Stimulated activated CD8-positive, alpha-beta memory T cell treated with anti-CD3 and anti-CD28 coated beads, Interleukin-12 subunit alpha, Interleukin-12 subunit beta, amount 100 ng/mL, for 24 hours (primary cell): ENCODE measurements at regions not wholly inside any gene's neighbourhood (a gene's known extent, or its start where the extent isn't known, plus 50 kb on each side); places are given as distances from the start of the nearest gene placed in this dataset.
"Not testable (repeated sequence)": the region's sequence is repeated elsewhere in the genome, so short reads cannot be mapped to it uniquely, and the experiment has no call there.

Experiments used
- DNase-seq: peaks from one replicate; pipeline ENCODE4 v3.0.0-alpha.2; 2020; ENCODE audit errors: extremely low read depth

DNA sequence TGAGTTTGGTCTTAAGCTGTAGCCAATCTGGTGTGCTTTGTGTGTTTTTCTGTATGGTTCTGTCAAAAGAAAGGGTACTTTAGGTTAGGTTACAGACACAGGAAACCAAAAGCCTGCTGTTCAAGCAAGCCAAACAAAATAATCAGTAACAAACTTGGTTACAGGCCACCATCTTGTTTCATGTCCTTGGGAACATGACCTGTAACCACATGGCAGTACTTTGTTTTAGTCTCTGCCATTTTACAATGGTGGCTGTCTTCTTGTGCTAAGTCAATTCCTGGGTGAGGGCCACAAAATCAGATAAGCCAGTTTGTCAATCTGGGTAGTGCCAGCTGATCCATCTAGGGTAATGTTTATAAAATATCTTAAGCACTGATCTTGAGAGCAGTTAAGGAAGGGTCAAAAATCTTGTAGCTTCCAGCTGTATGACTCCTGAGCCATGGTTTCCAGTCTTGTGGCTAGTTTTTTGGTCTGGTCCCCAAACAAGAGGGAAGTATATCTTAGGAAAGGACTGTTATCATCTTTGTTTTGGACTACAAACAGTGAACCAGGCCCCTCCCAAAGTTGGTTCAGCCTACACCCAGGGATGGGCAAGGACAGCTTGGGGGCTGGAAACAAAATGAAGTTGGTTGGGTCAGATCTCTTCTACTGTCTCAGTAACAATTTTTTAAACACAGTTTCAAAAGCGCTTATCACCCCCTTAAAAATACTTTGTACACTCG, 90.0 kb downstream of the IGLL5 start:
- DNase-seq = no peak

DNA sequence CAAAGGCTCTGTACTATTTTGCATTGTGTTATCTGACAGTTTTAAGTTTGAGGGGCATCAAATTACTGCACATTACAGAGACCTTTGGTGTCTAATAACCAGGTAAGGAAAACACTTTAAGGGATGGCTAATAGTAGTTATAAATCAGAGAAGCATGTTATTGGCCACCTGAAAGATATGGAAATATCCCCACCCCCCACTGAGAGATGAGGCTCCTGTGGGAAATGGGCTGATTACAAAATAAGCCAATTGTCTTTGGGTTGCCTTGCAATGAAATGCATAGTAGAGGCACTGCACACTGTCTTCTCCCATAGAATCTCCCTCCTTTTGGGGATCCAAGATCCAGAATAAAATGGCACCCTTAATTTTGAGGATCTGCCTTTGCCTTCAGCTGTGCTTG, 91.0 kb downstream of the IGLL5 start:
- DNase-seq = no peak

DNA sequence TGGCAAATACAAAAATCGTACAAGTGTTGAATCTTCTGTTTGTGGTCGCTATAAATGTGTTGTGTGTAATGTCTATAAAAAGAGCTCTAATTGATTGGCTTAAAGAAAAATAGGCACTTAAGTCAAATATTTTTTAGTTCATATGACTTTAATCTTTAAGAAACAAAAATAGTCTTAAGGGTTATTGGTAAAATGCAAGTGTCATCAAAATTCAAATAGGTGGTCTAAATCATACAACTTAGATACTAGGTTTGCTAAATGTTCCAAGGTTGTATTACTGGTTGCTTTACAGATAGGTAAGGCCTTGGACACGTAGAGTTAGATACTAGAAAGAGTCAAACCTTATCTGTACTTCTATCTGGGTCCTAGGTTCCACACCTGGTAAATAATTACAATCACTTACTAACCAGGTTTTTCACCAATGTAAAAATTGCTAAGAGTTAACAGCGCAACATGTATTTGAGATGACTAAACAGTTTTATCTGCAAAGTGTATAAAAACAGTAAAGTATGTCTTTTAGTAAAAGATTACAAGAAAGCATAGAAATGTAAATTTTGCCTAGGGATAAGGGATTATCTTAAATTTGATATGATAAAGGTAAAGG, 91.1 kb upstream of the GNAZ start:
- no peak for DNase-seq

DNA sequence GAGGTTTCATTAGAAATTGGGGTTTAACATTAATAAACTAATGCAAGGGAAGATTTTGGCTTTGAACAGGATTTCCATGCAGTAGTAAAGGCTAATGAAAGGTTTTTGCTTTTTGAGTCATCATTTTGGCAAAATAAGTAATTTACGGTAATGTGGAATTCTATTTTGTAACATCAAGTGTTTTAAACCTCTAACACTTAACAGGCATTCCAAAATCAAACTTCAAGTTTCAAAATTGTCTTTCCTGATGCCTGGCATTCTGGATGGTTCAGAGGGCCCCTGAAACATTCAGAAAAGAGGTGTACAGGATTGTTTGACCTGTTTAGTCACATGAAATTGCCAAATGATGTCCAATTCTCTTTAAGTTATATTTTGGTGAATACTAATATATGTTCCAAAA, 90.4 kb upstream of the GNAZ start:
- no peak for DNase-seq

DNA sequence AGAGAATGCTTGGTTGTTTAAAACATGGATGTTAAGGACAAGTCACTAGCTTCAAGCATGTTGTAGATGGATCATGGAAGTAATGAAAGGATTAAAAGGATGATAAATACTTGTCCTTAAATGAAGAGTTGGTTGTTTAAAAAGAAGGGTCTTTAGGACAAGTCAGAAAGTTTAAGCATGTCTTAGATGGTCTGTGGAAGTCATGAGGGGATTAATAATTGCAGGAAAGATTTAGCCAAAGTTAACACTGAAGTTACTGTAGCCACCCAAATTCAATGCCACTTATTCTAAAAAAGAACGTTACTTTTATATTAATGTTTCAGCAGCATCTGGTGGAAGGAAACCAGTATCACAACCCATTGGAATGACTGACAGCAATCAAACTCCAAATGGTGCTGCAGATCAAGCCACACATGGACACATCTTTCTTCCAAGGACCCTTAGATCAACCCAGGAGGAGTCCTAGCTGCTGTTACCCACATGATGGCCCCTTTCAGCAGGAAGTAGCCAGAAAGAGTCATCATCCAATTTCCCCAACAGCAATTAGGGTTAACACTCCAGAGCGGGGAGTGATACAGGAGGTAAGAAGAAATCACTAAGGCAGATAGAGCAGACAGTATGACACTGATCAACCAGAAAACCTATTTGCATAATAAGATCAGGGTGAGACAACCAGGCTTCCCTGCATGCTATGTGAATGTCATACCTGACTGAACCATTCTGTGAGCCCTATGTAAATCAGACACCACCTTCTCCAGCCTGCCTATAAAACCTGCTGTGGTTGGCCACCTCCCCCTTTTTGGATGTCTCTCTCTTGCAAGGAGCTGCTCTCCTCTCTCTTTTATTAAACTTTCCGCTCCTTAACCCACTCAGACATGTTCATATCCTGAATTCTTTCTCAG, 88.4 kb upstream of the GNAZ start:
- no peak for DNase-seq

DNA sequence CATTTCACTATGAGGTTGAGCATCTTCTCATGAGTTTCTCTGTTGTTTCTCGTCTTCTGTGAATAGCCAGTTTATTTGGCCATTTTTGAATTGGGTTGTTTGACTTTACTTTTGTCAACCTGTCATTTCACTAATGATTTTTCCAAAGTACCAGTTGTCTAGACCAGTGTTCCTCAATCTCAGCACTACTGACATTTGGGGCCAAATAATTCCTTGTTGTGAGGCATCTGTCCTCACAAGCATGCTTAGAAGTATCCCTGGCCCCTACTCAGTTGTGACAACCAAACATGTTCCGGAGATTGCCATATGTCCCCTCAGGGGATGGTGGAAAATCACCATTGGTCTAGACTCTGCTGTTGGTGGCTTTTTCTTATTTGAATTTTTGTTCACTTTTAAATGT, 87.7 kb upstream of the GNAZ start:
- DNase-seq = no peak

DNA sequence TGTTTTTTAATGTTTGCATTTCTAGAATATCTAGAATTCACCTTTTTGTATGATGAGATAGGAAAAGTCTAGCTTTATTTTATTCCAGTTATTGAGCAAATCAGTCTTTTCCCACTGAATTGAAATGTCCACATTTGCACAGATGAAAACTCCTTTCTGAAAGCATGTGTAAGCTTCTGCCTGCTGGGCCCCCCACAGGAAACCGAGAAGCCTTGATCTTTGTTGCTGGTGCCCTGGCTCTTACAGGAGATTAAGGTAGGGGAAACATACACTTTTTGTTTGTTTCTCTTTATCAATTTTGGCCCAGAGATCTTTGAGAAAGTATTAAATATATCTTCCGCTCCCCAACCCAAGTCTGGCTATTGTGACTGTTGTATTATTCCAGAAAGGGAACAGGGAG, 87.2 kb upstream of the GNAZ start:
- no peak for DNase-seq

DNA sequence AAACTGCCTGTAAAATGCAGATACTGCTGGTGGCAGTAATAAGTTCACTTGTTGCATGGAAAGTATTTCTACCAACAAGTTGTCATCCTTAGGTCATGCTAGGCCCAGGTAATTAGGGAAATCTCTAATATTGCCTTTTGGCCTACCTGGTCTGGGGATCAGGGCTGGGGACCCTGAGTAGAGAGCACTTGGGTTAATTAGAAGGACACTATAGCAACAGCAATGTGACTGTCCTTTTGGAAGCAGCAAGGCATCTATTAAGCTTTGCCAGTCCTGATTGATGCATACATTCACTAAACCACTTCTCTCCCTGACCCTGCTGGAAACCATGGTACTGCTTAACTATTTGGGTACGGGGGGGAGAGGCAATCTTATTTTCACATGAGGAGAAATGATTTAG, 86.5 kb upstream of the GNAZ start:
- DNase-seq = no peak

DNA sequence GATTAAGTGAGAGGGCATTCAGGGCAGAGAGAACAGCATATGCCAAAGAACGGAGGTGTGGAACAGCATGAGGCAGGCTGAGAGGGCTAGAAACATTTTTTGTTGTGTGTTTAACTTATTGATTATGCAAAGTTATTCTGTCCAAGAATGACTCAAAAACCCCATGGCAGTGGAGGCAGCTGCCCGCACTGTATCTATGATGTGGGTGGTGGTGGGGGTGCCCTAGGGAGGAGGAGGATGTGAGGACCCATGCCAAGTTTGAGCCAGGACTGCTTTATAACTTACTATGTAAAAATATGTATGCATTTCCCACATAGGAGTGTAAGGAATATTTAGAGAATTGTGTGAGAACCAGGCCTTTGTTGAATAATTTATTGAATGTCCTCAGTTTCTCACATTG, 85.4 kb upstream of the GNAZ start:
- no peak for DNase-seq

DNA sequence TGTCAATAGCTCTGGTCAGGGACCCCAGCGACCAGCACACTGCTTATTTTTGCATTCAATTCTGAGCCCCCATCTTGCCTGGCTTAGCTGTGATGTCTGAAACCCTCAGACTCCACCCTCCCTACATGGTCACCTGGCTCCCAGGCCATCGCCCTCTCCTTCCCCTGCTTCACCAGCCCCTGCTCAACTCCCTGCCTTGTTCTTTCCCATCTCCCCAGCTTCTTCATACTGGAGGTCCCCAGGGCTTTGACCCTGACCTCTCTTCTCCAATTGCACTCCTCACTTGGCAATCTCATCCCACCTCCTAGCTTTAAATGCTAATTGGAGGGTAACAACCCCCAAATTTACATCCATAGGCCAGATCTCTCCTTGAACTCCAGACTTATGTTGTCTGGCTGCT, 84.3 kb upstream of the GNAZ start:
- no peak for DNase-seq

DNA sequence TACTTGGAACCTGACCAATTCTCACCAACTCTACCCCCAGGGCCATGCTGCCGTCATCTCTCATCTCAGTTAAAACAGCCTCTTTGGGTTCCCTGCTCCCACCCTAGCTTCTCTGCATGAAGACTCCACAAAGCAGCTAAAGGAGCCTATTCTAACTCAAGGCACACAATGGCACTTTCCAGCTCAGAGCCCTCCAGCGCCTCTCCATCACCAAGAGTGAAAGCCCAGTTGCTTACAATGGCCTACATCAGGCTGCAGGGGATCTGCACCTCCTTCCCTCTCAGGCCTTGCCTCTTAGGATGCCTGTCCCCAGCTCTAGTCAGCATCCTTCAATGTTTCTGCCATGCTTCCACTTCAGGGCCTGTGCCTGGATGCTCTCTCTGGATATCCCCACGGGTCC, 83.7 kb upstream of the GNAZ start:
- DNase-seq = no peak

DNA sequence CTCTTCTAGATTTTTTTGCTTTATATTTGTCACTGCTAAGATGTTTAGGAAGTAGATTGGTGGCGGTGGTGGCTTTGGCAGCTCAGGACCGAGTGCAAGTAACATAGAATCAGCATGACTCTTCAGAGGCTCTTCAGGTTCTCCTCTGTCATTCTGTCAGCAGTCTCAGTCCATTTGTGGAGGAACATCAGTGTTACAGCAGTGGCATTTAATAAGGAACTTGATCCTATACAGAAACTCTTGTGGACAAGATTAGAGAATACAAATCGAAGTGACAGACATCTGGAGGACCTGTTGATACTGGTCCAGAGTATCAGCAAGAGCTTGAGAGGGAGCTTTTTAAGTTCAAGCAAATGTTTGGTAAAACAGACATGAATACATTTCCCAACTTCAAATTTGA, 82.2 kb upstream of the GNAZ start:
- no peak for DNase-seq

DNA sequence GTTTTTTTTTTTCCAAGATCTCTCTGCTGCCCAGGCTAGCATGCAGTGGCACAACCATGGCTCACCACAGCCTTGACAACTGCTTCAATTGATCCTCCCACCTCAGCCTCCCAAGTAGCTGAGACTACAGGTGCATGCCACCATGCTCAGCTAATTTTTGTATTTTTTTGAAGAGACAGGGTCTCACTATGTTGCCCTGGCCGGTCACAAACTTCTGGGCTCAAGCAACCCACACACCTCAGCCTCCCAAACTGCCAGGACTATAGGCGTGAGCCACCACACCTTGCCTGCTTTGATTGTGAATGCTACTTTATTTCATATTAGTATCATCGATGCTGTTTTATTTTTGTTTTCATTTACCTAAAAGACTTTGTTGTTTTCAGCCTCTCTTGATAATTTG, 81.5 kb upstream of the GNAZ start:
- DNase-seq = no peak

DNA sequence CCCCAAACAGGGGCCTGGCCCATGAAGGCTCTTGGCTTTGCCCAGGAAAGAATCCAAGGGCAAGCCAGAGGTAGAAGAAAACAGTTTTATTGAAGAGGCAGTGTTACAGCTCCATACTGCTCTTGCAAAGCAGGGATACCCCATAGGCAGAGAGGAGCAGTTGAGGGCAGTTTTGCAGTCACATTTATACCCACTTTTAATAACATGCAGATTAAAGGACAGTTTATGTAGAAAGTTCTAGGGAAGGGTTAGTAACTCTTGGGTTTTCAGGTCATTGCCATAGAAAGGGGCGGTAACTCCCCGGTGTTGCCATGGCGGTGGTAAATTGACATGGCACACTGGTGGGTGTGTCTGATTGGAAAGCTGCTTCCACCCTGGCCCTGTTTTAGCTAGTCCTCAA, 80.5 kb upstream of the GNAZ start:
- no peak for DNase-seq

DNA sequence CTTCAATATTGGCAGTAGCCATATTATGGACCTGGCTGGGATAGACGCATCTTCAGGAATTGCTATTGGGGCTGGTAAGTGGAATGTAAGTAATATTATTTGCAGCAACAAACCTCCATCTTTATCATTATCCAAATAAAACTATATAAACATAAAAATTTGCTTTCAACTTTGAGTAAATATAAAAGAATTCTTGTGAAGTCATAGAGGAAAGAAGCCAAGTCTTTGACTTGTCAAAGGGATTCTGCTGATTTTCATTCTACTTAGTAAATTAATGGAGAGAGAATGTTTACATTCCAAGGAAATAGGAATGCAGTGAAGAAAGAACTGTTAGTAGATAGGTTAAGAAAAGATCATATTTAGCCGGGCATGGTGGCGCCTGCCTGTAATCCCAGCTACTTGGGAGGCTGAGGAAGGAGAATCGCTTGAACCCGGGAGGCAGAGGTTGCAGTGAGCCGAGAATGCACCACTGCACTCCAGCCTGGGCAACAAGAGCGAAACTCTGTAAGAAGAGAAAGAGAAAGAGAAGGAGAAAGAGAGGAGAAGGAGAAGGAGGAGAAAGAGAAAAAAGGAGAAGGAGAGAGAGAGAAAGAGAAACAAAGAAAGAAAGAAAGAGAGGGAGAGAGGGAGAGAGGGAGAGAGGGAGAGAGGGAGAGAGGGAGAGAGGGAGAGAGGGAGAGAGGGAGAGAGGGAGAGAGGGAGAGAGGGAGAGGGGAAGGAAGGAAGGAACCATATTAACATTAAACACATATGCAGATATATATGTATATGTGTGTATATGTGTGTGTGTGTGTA, 79.4 kb upstream of the GNAZ start:
- DNase-seq = not testable (repeated sequence)

DNA sequence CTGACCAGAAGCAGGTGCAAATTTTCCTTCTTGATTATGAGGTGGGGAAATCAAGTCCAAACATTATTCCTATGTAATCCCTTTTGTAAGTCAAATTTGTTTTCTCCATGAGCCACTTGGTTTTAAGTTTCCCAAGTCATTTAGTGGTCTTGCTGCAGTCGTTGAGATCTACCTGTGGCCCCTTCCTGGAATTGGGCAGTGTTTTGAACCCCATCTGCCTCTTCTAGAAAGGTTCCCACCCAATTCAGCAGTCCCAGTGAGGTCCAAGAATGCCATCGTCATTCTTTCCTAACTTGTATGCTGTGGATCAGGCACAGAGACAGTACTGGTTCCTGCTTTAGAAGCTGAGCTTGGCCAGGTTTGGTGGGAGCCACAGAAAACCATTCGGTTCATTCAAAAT, 77.8 kb upstream of the GNAZ start:
- no peak for DNase-seq

DNA sequence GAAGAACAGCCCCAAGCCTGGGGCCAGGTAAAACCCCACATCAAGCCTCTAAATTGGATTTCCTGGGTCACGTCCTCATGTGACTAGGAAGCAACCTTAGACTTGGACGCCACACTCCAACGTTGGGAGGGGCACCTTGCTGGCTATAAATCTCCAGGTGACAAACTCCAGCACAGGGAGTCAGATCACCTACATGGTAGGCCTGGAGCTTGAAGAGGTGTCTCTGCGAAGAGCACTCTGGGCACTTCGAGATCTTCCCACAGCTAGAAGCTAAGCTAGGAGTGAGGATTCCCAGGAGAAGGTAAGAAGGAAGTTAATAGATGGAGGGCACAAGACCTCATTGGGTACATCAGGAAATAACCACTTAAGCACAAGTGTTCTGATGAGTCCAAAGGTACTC, 77.1 kb upstream of the GNAZ start:
- no peak for DNase-seq

DNA sequence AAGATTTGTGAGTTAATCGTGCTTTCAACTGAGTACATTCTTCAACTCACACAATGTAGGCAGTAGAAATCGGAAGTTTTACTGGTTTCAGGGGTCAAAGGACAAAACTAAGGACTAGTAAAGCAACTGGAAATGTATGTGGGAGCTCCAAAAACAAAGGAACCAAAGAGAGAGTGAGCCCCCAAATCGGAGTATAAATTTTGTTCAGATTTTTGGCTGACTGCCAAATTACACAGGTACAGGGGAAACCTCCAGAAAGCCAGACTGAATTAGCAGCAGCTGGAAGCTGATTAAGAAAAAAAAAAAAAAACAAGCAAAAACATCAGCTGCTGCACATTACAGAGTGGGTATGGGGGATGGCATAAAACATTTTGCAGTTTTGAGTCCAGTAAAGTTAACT, 75.2 kb upstream of the GNAZ start:
- DNase-seq = no peak

DNA sequence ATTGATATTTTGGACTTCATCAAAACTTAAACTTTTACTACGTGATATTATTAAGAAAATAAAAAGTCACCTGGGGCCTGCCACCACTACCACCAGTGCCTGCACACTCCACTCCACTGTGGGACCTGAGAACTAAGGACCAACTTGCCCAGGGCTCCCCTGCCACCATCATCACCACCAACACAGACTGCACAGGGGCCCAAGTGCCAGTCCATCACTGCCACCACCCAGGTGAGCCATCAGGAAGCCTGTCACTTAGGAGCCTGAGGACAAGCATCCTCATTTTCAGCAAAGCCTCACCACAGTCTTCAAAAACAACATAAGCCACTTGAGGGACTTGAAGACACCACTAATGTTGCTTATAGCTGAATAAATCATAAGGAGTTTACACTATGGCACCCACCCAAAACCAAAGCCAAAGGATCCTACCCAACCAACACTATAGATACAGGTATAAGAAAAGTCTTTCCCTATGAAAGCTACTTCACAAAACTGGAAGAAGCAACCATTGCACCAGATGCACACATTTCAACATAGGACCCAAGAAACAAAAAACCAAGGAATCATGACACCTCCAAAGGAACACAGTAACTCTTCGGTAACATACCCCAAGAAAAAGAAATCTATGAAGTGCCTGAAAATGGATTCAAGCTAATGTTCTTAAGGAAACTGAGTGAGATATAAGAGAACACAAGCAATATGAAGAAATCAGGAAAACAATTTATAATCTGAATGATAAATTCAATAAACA, 73.6 kb upstream of the GNAZ start:
- DNase-seq = no peak

DNA sequence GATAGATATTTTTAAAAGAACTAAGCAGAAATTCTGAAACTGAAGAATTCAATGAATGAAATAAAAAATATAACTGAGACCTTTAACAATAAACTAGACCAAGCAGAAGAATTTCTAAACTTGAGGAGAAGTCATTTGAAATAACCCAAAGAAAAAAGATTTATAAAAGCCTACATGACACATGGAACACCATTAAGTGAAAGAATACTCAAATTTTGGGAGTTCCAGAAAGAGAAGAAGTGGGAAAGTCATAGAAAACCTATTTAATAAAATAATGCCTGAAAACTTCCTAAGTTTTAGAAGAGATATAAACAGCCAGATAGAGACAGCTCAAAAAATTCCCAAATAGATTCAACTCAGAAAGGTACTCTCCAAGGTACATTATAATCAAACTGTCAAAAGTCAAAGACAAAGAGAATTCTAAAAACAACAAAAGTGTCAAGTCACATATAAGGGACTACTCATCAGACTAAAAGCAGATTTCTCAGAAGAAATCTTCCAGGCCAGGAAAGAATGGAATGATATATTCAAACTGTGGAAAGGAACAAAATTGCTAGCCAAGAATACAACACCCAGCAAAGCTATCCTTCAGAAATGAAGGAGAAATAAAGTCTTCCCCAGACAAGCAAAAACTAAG, 72.9 kb upstream of the GNAZ start:
- DNase-seq = no peak

DNA sequence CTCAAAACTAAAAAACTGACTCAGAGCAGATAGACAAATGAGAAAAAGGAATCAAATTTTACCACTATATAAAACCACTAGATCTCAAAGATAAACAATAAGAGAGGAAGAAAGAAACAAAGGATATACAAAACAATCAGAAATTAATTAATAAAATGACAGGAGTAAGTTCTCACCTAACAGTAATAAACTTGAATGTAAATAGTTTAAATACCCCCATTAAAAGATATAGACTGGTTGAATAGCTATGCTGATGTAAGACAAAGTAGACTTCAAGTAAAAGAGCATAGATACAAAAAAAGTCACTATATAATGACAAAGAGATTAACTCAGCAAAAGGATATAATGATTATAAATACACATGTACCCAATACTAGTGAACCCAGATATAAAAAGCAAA, 72.3 kb upstream of the GNAZ start:
- no peak for DNase-seq
